Natural killer cell (primary cell): ENCODE measurements at regions not wholly inside any gene's neighbourhood (a gene's known extent, or its start where the extent isn't known, plus 50 kb on each side); places are given as distances from the start of the nearest gene placed in this dataset.

ENCODE experiments used
- ATAC-seq, 3 donors: fragments of 150-1000 bp in 2 of 3; fragments of 200-7000 bp in 1 of 3; cut with Tn5 transposase; 1 replicate in 1 of 3; 2 replicates in 2 of 3; pipeline ENCODE4 v1.10.0; 2021; ENCODE audit warnings: mild to moderate bottlenecking in 2 of 3, moderate library complexity in 2 of 3
- DNase-seq, 2 donors: peaks; one replicate each; pipeline versions ENCODE4 v3.0.0 to v3.0.0-alpha.2; 2013 to 2021; ENCODE audit warnings: mixed read lengths in 1 of 2
- H3K27ac ChIP-seq: one replicate; pipeline ENCODE4 v1.5.1; 2013; ENCODE audit warnings: mild to moderate bottlenecking, low read length
- H3K27me3 ChIP-seq: one replicate; pipeline ENCODE4 v1.6.1; 2013; ENCODE audit warnings: low read length; ENCODE audit not compliant: control insufficient read depth, insufficient read depth
- H3K36me3 ChIP-seq: one replicate; pipeline ENCODE4 v1.6.1; 2013; ENCODE audit warnings: low read length; ENCODE audit not compliant: control insufficient read depth, insufficient read depth
- H3K4me1 ChIP-seq: one replicate; pipeline ENCODE4 v1.6.1; 2013; ENCODE audit warnings: low read length; ENCODE audit not compliant: control insufficient read depth, insufficient read depth
- H3K4me3 ChIP-seq: one replicate; pipeline ENCODE4 v1.5.1; 2013; ENCODE audit warnings: low read length
- H3K9me3 ChIP-seq: one replicate; pipeline ENCODE4 v1.6.1; 2013; ENCODE audit warnings: low read length; ENCODE audit not compliant: control insufficient read depth, insufficient read depth
- H3K27ac Mint-ChIP-seq, 2 donors: one replicate each; pipeline ENCODE4 v1.8.0; 2022; ENCODE audit warnings: mild to moderate bottlenecking in 2 of 2, mixed read lengths in 2 of 2, moderate library complexity in 1 of 2
- H3K27me3 Mint-ChIP-seq, 2 donors: one replicate each; pipeline ENCODE4 v1.8.0; 2022; ENCODE audit warnings: low read depth in 2 of 2, mixed read lengths in 2 of 2
- H3K36me3 Mint-ChIP-seq: one replicate; pipeline ENCODE4 v1.8.0; 2022; ENCODE audit warnings: mixed read lengths
- H3K4me1 Mint-ChIP-seq, 2 donors: one replicate each; pipeline ENCODE4 v1.8.0; 2022; ENCODE audit warnings: mixed read lengths in 2 of 2
- H3K4me3 Mint-ChIP-seq: one replicate; pipeline ENCODE4 v1.8.0; 2022; ENCODE audit warnings: mild to moderate bottlenecking, moderate library complexity, mixed read lengths
- H3K9me3 Mint-ChIP-seq, 2 donors: one replicate each; pipeline ENCODE4 v1.8.0; 2022; ENCODE audit warnings: mixed read lengths in 2 of 2
- CTCF ChIP-seq: fragments of 200-600 bp; IDR thresholded peaks from one replicate; pipeline ENCODE4 v1.8.0; 2022; ENCODE audit warnings: antibody characterized with exemption
- WGBS: methylation state at CpG from one replicate; pipeline ENCODE4 v1.1.7; 2013; ENCODE audit warnings: missing lambda C conversion rate; ENCODE audit not compliant: insufficient coverage; 5-methylcytosine and 5-hydroxymethylcytosine counted together
- intact Hi-C: fragments of 100-400 bp; cut with micrococcal nuclease; formaldehyde crosslinking; loops from one replicate; pipeline ENCODE4 v1.14.2; 2022

GRCh38 chr6:1187293-1188131, 124.4 kb upstream of the FOXQ1 start:
- peaks cover 0 to 3% of the 10 kb centered on the region in 2 donors for H3K27me3 Mint-ChIP-seq
- Histone ChIP-seq H3K27ac (no peak overlapping the region), H3K36me3 (no peaks in the 10 kb centered on the region), H3K4me1 (no peaks in the 10 kb centered on the region), H3K4me3 (no peak overlapping the region), H3K9me3 (no peaks in the 10 kb centered on the region), H3K27me3 (no peaks in the 10 kb centered on the region)
- WGBS = 92% methylated on average over 7 of the region's 7 CpGs
- H3K9me3 Mint-ChIP-seq = no peaks in the 10 kb centered on the region
- ATAC-seq (no peak), DNase-seq (no peak)
- H3K36me3 Mint-ChIP-seq = no peaks in the 10 kb centered on the region
- intact Hi-C loops = no loop called here
- TF ChIP-seq CTCF = no peak
- no peaks in the 10 kb centered on the region for H3K4me1 Mint-ChIP-seq
- H3K27ac Mint-ChIP-seq = no peak overlapping the region
- no peak overlapping the region for H3K4me3 Mint-ChIP-seq

GRCh38 chr6:1184318-1184717, 127.6 kb upstream of the FOXQ1 start:
- no peaks in the 10 kb centered on the region for H3K4me1 Mint-ChIP-seq
- no peaks in the 10 kb centered on the region for H3K4me1 ChIP-seq
- DNase-seq (no peak), ATAC-seq (no peak)
- WGBS = 80% methylated on average over 4 of the region's 4 CpGs
- no peaks in the 10 kb centered on the region for H3K27me3 ChIP-seq
- H3K27ac ChIP-seq = no peak overlapping the region
- no peaks in the 10 kb centered on the region for H3K9me3 ChIP-seq
- H3K36me3 Mint-ChIP-seq = no peaks in the 10 kb centered on the region
- H3K36me3 ChIP-seq = no peaks in the 10 kb centered on the region
- H3K9me3 Mint-ChIP-seq = no peaks in the 10 kb centered on the region
- no peaks in the 10 kb centered on the region for H3K27me3 Mint-ChIP-seq
- TF ChIP-seq CTCF = no peak
- no peak overlapping the region for H3K27ac Mint-ChIP-seq
- no peak overlapping the region for H3K4me3 ChIP-seq
- H3K4me3 Mint-ChIP-seq = no peak overlapping the region
- intact Hi-C loops = no loop called here

GRCh38 chr6:1182722-1183521, 129.0 kb upstream of the FOXQ1 start:
- no peak for DNase-seq
- no peaks in the 10 kb centered on the region for H3K4me1 ChIP-seq
- no peaks in the 10 kb centered on the region for H3K27me3 ChIP-seq
- no peaks in the 10 kb centered on the region for H3K9me3 ChIP-seq
- intact Hi-C loops = no loop called here
- no peaks in the 10 kb centered on the region for H3K9me3 Mint-ChIP-seq
- no peaks in the 10 kb centered on the region for H3K36me3 Mint-ChIP-seq
- H3K27ac Mint-ChIP-seq = no peak overlapping the region
- H3K36me3 ChIP-seq = no peaks in the 10 kb centered on the region
- H3K27me3 Mint-ChIP-seq = peaks cover 0 to 8% of the 10 kb centered on the region in 2 donors
- TF ChIP-seq CTCF = no peak
- H3K4me3 Mint-ChIP-seq = no peak overlapping the region
- H3K4me1 Mint-ChIP-seq = no peaks in the 10 kb centered on the region
- no peak for ATAC-seq
- no peak overlapping the region for H3K27ac ChIP-seq
- H3K4me3 ChIP-seq = no peak overlapping the region
- 87% methylated on average over 12 of the region's 13 CpGs for WGBS
